Posterior vena cava (tissue), 2 donors: ENCODE measurements at regions not wholly inside any gene's neighbourhood (a gene's known extent, or its start where the extent isn't known, plus 50 kb on each side); places are given as distances from the start of the nearest gene placed in this dataset.
"Not testable (repeated sequence)": the region's sequence is repeated elsewhere in the genome, so short reads cannot be mapped to it uniquely, and the experiment has no call there.

Source experiments
- DNase-seq: peaks from one replicate; pipeline ENCODE4 v3.0.0-alpha.2; 2020; ENCODE audit warnings: low spot score
- intact Hi-C, 2 donors: fragments of 100-400 bp; cut with DNase I; formaldehyde crosslinking; loops; one replicate each; pipeline versions ENCODE4 v1.14.1 to v1.14.2; 2022 to 2023
- donor health status: DM: yes; HTN: yes; CAD: no.
- donor health status: DM: yes; HTN: yes; CAD: no.

DNA sequence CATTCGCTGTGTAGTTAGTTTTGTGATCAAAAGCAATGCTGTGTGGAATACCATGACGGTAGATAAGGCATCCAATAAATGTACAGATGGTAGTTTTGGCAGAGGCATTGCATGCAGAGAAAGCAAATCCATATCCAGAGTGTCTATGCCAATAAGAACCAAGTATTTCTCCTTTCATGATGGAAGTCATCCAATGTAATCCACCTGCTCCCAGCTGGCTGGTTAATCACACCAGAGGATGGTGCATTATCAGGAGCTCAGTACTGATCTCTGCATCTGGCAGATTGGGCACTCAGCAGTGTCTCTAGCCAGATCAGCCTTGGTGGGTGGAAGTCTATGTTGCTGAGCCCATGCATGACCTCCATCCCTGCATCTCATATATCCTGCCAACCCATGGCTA is 677.7 kb upstream of the NECTIN3 start:
- intact Hi-C loops = no loop called here
- no peak for DNase-seq

DNA sequence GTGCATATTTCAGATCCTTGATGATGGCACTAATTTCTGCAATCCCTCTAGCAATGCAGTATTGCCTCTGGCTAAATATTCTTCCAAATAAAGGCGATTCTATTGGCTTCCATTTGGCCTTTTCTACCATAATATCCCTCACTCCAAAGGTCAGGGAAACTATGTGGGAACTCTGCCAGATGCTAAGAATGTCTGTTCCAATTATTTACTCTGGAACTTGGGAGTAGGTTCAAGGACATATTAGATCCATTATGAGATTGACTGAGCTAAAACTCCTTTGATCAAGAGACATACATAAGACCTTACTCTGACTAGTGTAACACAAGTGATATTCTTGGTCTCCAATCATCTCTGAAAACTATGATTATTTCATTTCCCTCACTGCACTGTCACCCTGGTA is 674.5 kb upstream of the NECTIN3 start:
- intact Hi-C loops = no loop called here
- DNase-seq = no peak

GRCh38 chr3:110400315-110400714 is 671.3 kb upstream of the NECTIN3 start:
- no peak for DNase-seq
- intact Hi-C loops = no loop called here

GRCh38 chr3:110405830-110406585 is 665.6 kb upstream of the NECTIN3 start:
- DNase-seq = no peak
- intact Hi-C loops = no loop called here

- intact Hi-C loops = no loop called here
- no peak for DNase-seq
Measured at GRCh38 chr3:110413266-110413665, 658.4 kb upstream of the NECTIN3 start.

DNA sequence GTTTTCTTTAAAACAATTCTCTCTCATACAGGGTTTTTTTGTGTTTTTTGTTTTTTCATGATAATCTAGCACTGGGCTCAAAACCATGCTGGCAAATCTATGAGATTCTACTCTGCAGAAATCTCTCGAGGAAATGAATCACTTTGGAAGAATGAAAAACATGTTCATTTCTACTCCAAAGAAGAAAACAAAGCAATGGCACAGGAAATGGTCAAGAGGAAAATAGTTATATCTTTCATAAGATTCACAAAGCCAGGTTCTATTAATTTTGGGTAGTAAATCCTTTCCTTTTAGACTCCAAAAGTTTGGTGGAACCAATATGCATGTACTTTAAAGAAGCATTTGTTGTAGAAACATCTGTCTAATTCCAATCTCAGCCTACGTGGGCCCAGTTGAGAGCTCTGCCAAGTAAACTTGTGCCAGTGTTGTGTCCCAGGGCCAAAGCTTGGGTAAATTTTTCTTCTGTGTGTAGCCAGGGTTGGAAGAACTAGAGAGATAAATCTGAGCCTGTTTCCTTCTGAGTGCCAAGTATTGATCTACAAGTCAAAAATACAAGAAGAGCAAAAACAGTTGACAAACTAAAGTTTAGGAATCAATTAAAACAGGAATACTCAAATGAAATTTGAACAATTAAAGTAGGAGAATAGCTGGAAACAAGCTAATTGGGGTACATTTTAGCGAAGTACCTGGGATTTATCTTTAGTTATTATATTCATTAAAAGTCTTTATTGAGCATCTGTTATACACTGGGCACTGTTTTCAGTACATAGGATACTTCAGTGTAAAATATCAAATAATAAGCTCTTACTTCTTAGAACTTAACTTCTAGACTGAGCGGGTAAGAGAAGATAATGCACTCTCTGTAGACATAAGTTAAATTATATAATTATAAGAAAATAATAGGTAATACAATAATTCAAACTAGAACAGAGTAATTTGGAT is 657.5 kb upstream of the NECTIN3 start:
- no peak for DNase-seq
- intact Hi-C loops = no loop called here

- intact Hi-C loops = no loop called here
Measured at GRCh38 chr3:110414855-110415254, 656.8 kb upstream of the NECTIN3 start.

GRCh38 chr3:110419096-110419495 is 652.5 kb upstream of the NECTIN3 start:
- DNase-seq = no peak
- intact Hi-C loops = no loop called here

More at GRCh38 chr3:110414855-110415254, 656.8 kb upstream of the NECTIN3 start:
- DNase-seq = no peak

GRCh38 chr3:110419601-110420000 is 652.0 kb upstream of the NECTIN3 start:
- DNase-seq = no peak
- intact Hi-C loops = no loop called here

DNA sequence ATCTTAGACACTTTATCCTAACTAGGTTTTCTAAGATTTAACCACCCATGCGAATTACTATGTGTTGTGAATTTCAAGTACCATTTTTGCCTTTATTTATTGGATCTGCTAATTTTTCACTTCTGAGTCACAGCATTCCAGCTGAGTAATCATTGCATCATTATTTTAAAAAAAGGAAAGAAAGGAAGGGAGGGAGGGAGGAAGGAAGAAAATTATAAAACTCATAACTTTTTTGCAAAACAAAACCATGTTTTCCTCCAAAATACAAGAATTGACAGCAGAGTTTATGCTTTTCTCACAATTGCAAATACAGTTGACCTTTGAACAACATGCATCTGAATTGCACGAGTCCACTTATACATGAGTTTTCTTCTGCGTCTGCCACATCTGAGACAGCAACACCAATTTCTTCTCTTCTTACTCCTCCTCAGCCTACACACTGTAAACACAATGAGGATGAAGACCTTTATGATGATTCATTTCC is 651.4 kb upstream of the NECTIN3 start:
- no peak for DNase-seq
- intact Hi-C loops = no loop called here

- intact Hi-C loops = no loop called here
- no peak for DNase-seq
Measured at GRCh38 chr3:110423276-110423675, 648.3 kb upstream of the NECTIN3 start.

DNA sequence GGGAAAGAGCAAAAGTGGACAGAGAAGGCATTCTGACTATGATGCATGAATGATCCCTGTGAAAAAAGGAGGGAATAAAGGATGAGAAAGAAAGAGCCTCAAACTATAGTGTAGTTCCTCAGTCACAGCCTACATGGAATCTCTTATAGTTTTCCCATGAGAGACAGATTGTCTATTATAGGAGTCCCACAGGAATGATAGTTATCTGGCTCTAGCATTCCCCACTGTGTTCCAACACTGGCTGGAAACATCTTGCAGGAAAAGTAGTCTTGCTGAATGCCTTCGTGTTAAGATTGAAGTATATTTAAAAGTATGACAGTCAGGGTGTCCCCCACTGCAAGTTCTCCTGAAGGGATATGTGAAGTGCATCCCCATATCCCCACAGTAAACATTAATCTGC is 641.5 kb upstream of the NECTIN3 start:
- intact Hi-C loops = no loop called here
- DNase-seq = no peak

DNA sequence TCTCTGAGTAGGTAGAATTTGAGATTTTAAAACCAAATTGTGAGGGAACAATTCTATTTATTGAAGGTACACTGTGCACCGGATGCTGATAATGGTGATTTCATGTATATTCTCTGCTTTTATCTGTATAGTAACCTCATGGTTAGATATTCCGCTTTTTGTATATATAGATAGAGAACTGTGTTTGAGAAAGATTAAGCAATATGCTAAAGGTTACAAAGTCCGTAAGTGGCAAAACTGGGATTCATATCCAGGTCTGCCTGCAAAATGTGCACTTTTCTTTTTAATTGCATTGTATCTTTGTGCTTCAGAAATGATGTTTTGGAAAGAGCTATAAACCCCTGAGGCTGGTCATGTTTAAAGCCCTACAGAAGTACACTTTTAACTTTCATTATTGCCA is 635.4 kb upstream of the NECTIN3 start:
- intact Hi-C loops = no loop called here
- DNase-seq = no peak

- peak; percentile 59 for DNase-seq
- intact Hi-C loops = not testable (repeated sequence)
Measured at GRCh38 chr3:110440066-110440653, 631.5 kb upstream of the NECTIN3 start.

GRCh38 chr3:110454066-110454465 is 617.5 kb upstream of the NECTIN3 start:
- intact Hi-C loops = no loop called here
- no peak for DNase-seq

DNA sequence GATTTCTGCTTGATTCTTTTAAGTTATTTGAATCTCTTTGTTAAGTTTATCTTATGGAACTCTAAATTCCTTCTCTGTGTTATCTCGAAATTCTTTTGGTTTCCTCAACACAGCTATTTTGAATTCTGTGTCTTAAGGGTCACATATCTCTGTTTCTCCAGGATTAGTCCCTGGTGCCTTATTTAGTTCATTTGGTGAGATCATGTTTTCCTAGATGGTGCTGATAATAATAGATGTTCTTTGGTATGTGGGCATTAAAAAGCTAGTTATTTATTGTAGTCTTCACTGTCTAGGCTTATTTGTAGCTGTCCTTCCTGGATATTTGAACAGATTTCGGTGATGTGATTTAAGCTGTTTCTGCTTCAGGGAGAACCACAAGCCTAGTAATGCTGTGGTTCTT is 615.6 kb upstream of the NECTIN3 start:
- DNase-seq = no peak
- intact Hi-C loops = no loop called here

- DNase-seq = no peak
- intact Hi-C loops = no loop called here
Measured at GRCh38 chr3:110456438-110457138, 615.0 kb upstream of the NECTIN3 start.

- DNase-seq = no peak
- intact Hi-C loops = no loop called here
Measured at GRCh38 chr3:110457508-110457907, 614.1 kb upstream of the NECTIN3 start.

- intact Hi-C loops = no loop called here
- DNase-seq = no peak
Measured at GRCh38 chr3:110459021-110459420, 612.6 kb upstream of the NECTIN3 start.
